Stimulated activated CD4-positive, alpha-beta T cell treated with anti-CD3 and anti-CD28 coated beads, Interleukin-2, amount 100 ng/mL, for 48 hours (primary cell): ENCODE measurements at regions not wholly inside any gene's neighbourhood (a gene's known extent, or its start where the extent isn't known, plus 50 kb on each side); places are given as distances from the start of the nearest gene placed in this dataset.

ENCODE experiments used
- DNase-seq, 2 donors: peaks; one replicate each; pipeline ENCODE4 v3.0.0-alpha.2; 2020

GRCh38 chr2:6425032-6425431 lies 440.7 kb downstream of the CMPK2 start:
- DNase-seq: no peak

DNA sequence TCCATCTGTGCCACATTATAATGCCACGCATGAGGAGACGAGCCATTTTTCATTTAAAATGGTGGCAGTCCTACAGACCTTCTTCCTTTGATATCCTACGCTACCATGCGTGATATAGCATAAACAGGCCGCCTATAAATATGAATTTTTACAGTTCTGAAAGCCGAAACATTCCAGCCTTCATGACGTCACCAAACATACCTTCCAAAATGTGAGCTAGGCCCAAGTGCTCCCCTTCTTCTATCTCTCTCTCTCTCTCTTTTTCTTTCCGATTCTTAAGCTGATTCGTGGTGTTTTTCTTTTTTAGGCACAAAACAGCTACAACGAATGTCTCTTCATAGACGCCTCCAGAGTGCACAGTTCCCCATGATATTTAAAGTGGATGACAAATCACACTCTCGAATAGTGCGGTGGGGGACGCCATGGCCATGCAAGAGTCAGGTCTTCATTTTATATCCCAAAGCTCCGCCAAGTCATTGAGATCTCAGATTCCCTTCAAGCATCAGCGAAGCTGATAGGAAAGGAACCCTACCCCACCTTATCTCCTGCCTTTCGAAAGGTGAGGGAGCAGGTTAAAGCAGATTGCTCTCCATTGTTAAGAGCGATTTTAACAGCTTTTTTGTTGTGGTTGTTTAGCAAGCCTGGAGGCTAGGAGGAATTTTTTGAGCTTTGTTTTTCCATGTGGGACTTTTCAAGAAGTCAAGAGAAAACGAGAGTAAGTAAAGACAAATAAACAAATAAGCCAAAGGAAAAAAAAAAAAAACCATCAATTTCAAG lies 436.3 kb downstream of the CMPK2 start:
- DNase-seq: no peak

DNA sequence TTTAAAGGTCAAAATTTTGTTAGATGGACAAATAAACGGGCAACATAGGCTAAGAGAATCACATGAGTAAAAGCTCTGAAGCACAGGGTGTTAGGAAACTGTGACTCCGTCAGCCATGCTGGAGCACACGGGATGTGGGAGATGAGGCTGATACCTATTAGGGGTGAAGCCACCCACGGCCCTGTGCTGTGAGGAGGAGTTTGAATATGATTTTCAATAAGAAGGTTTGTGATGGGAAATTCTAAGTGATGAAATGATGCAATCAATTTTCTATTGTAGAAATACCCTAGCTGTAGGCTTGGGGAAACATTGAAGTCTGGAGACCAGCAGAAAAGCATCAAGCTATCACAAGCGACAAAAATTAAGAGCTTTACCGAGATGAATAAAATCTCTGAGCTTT lies 431.3 kb downstream of the CMPK2 start:
- DNase-seq: no peak

- no peak for DNase-seq
Measured at GRCh38 chr2:6441800-6442199, 423.9 kb downstream of the CMPK2 start.

GRCh38 chr2:6442252-6442985 lies 423.3 kb downstream of the CMPK2 start:
- DNase-seq: no peak

- DNase-seq: no peak
Measured at GRCh38 chr2:6443061-6443823, 422.5 kb downstream of the CMPK2 start.

DNA sequence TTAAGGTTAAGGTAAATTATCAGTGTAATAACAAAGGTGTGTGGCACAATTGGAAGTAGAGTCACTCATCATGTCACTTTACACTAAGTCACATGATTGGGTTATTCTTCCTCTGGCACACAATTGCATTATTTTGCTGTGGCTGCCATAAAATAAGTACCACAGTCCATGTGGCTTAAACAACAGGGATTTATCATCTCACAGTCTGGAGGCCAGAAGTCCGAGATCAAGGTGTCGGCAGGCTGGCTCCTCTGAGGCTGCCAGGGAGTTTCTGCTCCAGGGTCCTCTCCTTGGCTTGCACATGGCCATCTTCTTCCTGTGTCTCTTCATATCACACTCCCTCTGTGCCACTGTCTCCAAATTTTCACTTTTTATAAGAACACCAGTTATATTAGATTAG lies 421.2 kb downstream of the CMPK2 start:
- no peak for DNase-seq

- DNase-seq: no peak
Measured at GRCh38 chr2:6445156-6445555, 420.6 kb downstream of the CMPK2 start.

DNA sequence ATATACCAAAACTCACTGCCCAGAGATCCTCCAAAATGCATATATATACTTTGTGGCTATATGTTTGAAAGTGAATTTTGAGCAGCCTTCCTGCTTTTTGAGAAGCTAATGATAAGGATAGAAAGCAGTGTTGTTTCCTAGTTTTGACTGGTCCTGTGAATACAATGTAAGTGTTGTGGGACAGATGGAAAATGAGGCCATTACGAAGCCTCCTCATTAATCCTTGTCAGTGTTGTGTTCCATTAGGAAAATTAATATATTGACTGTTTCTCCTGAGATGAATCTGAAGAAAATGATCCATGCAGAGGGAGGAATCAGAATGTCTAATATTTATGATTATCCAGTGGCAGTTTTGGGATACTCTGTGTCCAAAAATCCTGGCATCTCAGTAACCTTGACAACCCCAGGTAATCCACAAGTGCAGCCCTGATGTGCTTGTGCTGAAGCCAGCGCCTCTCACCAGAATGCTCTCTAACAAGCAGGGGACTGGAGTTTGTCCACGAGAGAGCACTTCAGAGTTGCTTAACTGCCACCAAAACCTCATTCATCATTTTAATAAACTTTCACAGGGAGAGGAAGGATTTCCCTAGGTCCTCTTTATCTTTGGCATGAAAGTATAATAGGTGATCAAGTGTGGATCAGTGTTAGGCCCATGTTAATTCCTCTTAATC lies 418.6 kb downstream of the CMPK2 start:
- DNase-seq: no peak

GRCh38 chr2:6448893-6449292 lies 416.8 kb downstream of the CMPK2 start:
- no peak for DNase-seq

DNA sequence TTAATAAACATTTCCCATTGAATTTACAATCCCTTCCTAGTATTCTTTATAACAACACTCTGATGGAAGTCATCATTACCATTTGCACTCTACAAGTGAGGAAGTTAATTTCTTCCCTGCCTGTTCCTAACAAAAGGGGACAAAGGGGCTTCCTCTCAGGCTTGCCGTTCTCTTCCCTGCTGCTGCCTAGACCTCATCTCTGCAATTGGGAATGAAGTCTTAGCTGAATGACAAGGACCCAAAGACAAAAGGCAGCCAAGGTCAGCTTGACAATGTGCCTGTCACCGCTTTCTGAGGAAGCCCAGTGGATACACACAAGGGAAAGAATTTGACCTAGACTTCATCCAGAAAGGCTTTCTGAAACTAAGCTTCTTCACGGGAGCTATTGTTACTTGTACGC lies 416.4 kb downstream of the CMPK2 start:
- DNase-seq: no peak

DNA sequence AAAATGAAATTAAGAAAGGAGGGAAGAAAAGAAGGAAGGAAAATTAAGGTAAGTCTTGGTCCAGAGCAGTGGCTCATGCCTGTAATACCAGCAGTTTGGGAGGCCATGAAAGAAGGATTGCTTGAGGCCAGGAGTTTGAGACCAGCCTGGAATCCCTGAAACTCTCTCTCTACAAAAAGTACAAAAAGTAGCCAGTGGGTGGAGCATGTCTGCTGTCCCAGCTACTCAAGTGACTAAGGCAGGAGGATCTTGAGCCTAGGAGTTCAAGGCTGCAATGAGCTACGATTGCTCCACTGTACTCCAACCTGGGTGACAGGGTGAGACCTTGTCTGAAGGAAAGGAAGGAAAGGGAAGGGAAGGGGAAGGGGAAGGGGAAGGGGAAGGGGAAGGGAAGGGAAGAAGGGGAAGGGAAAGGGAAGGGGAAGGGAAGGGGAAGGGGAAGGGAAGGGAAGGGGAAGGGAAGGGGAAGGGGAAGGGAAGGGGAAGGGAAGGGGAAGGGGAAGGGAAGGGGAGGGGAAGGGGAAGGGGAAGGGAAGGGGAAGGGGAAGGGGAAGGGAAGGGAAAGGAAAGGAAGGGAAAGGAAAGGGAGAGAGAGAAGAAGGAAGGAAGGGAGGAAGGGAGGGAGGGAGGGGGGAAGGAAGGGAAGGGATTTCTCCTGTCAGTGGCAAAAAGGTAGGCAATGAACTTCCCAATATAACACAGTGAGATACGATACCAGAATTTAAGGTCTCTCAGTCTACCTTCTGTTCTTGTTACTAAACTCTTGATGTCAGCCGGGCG lies 412.8 kb downstream of the CMPK2 start:
- no peak for DNase-seq

- no peak for DNase-seq
Measured at GRCh38 chr2:6454286-6454990, 411.3 kb downstream of the CMPK2 start.

GRCh38 chr2:6459138-6459537 lies 406.6 kb downstream of the CMPK2 start:
- no peak for DNase-seq

DNA sequence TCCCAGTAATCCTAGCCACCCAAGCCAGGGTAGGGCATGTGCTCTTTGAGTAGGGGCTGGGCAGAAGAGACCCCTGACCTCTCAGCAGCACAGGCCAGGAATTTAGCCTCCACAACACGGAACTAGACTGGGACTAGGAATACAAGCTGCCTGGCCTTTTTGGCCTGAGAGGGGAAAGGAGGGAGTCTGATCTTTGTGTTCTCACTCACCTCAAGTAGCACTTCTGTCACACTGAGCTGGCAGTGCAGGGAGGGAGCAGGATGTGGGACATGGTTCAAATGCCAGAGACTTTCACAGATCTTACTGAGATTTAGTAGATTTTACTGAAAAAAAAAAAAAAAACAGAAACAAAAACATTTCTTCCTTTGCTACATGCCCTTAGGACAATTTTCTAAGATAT lies 395.2 kb downstream of the CMPK2 start:
- no peak for DNase-seq

DNA sequence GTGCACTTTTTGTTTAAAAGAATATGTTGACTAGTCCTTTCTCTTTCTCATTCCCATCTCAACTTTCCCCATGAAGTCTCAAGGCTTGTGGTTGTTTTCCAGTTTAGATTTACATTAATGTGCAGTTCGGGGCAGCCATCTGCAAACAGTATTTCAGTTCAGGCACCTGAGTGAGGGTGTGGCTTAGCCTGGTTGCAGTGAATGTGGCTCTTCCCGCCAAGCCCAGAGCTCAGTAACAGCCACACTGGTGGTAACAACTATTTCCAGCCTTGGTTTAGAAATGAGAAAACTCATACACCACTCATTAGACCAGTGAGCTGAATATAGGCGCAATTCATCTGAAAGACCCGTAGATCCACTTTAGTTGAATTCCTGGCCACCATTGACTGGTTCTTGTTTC lies 394.3 kb downstream of the CMPK2 start:
- no peak for DNase-seq

DNA sequence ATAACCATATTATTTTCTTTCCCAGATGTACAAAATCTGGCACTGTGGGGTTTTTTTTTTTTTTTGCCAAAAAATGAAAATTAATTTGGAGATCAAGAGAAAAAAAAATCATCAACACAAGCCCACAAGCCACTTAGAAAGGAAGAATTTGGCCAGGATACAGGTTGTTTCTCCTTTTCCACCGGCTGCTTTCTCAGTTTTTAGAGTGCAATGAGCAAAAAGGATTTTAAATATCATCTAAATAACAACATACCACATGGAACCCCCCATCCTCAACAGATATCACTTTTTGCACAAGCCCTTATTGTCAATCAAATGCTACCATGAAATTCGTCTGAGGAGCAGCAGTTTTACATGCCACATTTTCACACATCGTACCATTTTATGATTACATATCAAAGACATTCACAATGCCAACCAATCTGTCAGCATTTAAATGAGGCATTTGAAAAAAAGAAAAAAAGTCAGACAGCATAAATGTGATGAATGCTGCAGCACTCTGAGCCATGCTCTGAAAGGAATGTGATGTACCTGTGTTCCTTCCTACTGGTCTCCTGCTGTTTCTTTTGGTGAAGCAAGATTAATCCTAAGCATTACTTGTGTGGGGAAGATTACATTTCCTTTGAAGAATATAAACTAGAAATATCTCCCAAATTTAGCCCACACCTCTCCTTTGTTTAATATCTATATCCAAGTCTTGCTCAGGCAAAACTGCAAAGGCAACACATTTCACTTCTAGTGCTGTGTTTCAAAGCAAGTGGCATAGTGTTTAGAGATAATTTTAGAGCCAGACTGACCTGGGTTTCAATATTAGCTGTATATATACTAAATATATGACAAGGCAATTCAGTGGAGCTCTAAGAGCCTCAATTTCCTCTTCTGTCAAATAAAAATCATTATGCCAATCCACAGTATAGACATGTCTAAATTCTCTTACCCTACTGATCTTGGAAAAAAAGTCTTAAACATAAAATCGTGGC lies 391.3 kb downstream of the CMPK2 start:
- no peak for DNase-seq

- no peak for DNase-seq
Measured at GRCh38 chr2:6475155-6475940, 390.4 kb downstream of the CMPK2 start.

DNA sequence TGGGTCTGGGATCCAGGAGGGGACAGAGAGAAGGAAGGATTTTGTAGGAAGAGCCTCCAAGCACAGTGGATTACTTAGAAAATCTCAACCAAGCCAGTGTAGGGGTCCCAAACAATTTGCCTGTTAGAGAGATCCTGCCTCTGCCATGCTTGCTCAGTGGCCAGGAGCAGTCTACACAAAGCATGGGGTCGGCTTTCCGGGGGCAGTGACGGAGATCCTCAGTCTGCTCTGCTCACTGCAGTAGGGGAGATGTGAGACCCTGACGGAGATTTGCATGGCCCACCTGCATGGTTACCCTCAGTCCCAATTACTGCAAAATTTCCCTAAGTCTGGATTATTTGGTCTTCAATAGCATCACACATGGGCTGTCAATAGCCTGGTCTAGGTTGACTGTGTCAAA lies 385.2 kb downstream of the CMPK2 start:
- no peak for DNase-seq

DNA sequence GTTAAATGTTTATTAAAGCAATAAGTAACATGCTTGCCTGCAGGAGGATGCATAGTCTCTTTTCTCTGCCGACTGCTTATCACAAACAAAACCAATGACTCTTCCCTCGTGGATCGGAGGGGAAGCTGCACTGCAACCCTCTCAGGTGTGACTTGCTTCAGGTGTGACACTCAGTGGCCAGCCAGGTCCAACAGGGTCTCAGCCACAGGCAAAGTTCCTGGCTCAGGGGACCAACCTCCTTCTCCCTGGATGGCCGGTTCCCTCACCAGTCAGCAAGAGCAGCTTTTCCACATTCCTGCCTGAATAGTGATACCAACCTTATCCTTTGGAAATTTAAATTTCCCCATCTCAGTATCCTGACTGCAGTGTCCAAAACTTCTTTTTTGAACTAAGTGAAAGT lies 383.5 kb downstream of the CMPK2 start:
- DNase-seq: no peak
